ENCODE measurements at regions not wholly inside any gene's neighbourhood (a gene's known extent, or its start where the extent isn't known, plus 50 kb on each side); places are given as distances from the start of the nearest gene placed in this dataset.

DNA sequence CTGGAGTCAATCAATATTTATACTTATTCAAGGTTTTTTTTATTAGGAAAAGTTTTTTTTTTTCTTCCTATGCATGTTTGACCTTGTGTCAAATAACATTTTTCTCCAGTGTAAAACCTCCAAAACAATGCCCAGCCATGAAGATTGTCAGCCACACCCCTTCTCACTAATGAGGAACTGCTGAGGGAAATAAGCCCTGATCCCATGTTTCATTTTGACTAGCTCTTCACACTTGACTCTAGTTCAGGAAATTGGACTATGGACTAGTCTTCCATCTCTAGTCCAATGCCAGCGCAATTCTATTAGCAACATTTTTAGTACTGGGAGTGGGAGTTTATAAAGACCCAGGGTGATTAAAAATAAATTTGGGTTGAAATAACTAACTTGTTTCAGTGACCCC is 275.6 kb upstream of the CXCR4 start:
- TF ChIP-seq, protein P1, sequence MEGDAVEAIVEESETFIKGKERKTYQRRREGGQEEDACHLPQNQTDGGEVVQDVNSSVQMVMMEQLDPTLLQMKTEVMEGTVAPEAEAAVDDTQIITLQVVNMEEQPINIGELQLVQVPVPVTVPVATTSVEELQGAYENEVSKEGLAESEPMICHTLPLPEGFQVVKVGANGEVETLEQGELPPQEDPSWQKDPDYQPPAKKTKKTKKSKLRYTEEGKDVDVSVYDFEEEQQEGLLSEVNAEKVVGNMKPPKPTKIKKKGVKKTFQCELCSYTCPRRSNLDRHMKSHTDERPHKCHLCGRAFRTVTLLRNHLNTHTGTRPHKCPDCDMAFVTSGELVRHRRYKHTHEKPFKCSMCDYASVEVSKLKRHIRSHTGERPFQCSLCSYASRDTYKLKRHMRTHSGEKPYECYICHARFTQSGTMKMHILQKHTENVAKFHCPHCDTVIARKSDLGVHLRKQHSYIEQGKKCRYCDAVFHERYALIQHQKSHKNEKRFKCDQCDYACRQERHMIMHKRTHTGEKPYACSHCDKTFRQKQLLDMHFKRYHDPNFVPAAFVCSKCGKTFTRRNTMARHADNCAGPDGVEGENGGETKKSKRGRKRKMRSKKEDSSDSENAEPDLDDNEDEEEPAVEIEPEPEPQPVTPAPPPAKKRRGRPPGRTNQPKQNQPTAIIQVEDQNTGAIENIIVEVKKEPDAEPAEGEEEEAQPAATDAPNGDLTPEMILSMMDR (optimal IDR thresholded peaks at IDR 0.05 in 1 of 3, IDR thresholded peaks at IDR 0.05 in 1 of 3, conservative IDR thresholded peaks at IDR 0.05 in 1 of 3; ENCODE audit: extremely low read depth in 1 of 3, insufficient read depth in 2 of 3, low read length in 3 of 3) = no peak
- no peak for TF ChIP-seq EZH2 (IDR thresholded peaks at IDR 0.05; ENCODE audit: low read length)

Data from keratinocyte (primary cell).